Mucosa of stomach (tissue), 1 donor: ENCODE measurements at regions not wholly inside any gene's neighbourhood (a gene's known extent, or its start where the extent isn't known, plus 50 kb on each side); places are given as distances from the start of the nearest gene placed in this dataset.

Experiments used
- H3K27me3 ChIP-seq: one replicate; pipeline ENCODE4 v1.7.0; 2013; ENCODE audit warnings: mild to moderate bottlenecking, low read length; ENCODE audit not compliant: control insufficient read depth, insufficient read depth
- H3K36me3 ChIP-seq: one replicate; pipeline ENCODE4 v1.7.0; 2013; ENCODE audit warnings: low read length; ENCODE audit not compliant: control insufficient read depth, insufficient read depth
- H3K4me1 ChIP-seq: one replicate; pipeline ENCODE4 v1.7.0; 2013; ENCODE audit warnings: mild to moderate bottlenecking, low read length; ENCODE audit not compliant: control insufficient read depth, insufficient read depth
- H3K4me3 ChIP-seq: one replicate; pipeline ENCODE4 v1.7.0; 2013; ENCODE audit warnings: low read length
- H3K9ac ChIP-seq: one replicate; pipeline ENCODE4 v1.7.0; 2013; ENCODE audit warnings: mild to moderate bottlenecking, low read length, moderate library complexity
- H3K9me3 ChIP-seq: one replicate; pipeline ENCODE4 v1.7.0; 2013; ENCODE audit warnings: mild to moderate bottlenecking, low read length, moderate library complexity; ENCODE audit not compliant: control insufficient read depth
- donor health status: Pancreatic carcinoma.

DNA sequence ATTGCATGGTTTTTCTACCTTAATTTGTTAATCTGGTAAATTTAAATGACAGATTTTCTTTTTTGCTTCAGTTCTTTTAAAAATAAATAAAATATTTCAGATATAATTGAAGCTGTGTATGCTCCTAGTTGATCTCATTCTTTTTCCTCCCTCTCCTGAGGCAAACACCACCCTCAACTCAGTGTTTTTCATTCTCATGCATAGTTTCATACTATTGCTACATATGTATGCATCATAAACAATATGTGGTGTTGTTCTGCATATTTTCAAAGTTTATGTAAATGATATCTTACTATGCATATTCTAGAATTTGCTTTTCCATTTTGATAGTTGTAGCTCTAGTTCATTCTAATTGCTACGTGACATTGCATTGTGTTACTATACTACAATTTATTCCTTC, 257.2 kb upstream of the POU3F1 start:
- Histone ChIP-seq H3K27me3 (peaks cover 6% of the 10 kb centered on the region), H3K9me3 (no peaks in the 10 kb centered on the region), H3K9ac (no peak overlapping the region), H3K4me1 (no peaks in the 10 kb centered on the region), H3K4me3 (no peak overlapping the region), H3K36me3 (no peaks in the 10 kb centered on the region)

GRCh38 chr1:38301040-38301439, 254.4 kb upstream of the POU3F1 start:
- no peaks in the 10 kb centered on the region for H3K4me1 ChIP-seq
- H3K27me3 ChIP-seq, result peaks cover 13% of the 10 kb centered on the region
- H3K9ac ChIP-seq, result no peak overlapping the region
- no peaks in the 10 kb centered on the region for H3K36me3 ChIP-seq
- no peaks in the 10 kb centered on the region for H3K9me3 ChIP-seq
- no peak overlapping the region for H3K4me3 ChIP-seq

DNA sequence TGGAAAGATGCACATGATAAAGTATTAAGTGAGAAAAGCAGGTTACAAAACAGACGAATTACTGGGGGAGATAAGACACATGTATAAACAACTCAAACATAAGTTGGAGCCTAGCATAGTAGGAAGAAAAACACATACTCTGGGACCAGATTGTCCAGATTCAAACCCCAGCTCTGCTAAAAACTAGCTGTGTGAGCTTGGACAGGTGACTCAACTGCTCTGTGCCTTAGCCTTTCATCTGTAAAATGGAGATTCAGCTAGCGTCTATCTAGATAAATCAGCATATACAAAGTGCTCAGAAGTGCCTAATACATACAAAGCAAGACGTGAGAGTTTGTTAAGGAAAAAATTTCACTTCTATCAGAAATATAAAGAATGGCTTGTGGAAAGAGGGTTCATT, 254.0 kb upstream of the POU3F1 start:
- peaks cover 13% of the 10 kb centered on the region for H3K27me3 ChIP-seq
- H3K9ac ChIP-seq, result no peak overlapping the region
- no peak overlapping the region for H3K4me3 ChIP-seq
- no peaks in the 10 kb centered on the region for H3K9me3 ChIP-seq
- no peaks in the 10 kb centered on the region for H3K36me3 ChIP-seq
- H3K4me1 ChIP-seq, result no peaks in the 10 kb centered on the region

DNA sequence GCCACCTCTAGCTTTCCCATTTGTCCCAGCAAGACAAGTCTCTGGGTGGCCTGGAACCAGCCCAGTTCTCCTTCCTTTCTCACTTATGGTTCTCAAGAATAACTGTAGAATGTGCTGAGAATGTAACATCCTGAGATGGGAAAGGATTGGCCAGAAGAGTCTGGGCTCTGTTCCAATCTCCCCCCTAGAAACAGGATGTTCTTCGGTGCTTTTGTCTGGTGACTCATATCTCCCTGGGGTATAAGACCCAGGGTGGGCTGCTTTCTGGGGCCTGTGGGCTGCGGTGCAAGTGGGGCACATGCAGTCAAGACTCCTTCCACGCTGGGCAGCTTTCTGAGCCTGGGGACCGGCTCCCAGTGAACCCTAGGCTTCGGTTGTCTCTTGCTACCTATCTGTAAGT, 251.2 kb upstream of the POU3F1 start:
- no peak overlapping the region for H3K9ac ChIP-seq
- H3K36me3 ChIP-seq, result no peaks in the 10 kb centered on the region
- no peaks in the 10 kb centered on the region for H3K4me1 ChIP-seq
- H3K4me3 ChIP-seq, result no peak overlapping the region
- no peaks in the 10 kb centered on the region for H3K9me3 ChIP-seq
- peaks cover 20% of the 10 kb centered on the region for H3K27me3 ChIP-seq

- no peaks in the 10 kb centered on the region for H3K9me3 ChIP-seq
- no peaks in the 10 kb centered on the region for H3K36me3 ChIP-seq
- H3K4me3 ChIP-seq, result no peak overlapping the region
- no peak overlapping the region for H3K9ac ChIP-seq
- H3K4me1 ChIP-seq, result no peaks in the 10 kb centered on the region
- peaks cover 26% of the 10 kb centered on the region for H3K27me3 ChIP-seq
Measured at GRCh38 chr1:38297246-38297645, 250.7 kb upstream of the POU3F1 start.

DNA sequence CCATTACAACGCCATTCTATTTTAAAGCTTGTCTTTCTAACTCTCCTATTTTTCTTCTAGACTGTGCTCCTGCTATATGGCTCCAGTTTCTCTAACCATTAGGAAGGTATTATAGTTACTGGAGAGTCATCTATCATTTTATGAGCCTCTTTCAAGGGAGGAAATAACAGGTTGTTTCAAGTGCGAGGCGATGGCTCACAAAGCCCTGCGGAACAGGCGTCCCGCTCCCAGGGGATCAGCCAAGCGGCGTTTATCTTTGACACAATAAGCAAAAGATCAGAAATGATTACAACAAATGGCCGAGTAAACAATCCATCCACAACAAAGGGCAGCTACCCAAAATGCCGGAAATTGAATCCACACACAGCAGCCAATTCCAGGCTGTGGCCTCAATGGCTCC, 249.5 kb upstream of the POU3F1 start:
- Histone ChIP-seq H3K9ac (no peak overlapping the region), H3K4me1 (no peaks in the 10 kb centered on the region), H3K9me3 (no peaks in the 10 kb centered on the region), H3K36me3 (no peaks in the 10 kb centered on the region), H3K4me3 (no peak overlapping the region), H3K27me3 (peaks cover 30% of the 10 kb centered on the region)

DNA sequence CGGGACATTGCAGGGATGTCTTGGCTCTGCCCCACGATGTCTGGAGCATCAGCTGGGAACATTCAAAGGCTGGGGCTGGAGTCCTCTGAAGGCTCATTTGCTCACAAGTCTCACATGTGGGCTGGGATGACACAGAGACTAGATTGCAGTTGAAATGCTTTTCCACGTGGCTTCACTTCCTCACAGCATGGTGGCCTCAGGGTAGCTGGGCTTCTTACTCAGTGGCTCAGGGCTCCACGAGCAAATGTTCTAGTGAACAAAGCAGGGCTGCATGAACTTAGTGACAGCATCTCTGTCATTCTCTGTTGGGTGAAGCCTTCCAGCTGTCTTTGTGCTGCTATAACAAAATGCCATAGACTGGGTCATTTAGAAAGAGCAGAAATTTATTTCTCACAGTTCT, 247.0 kb upstream of the POU3F1 start:
- H3K9ac ChIP-seq, result no peak overlapping the region
- H3K4me3 ChIP-seq, result no peak overlapping the region
- H3K36me3 ChIP-seq, result no peaks in the 10 kb centered on the region
- no peaks in the 10 kb centered on the region for H3K4me1 ChIP-seq
- H3K9me3 ChIP-seq, result no peaks in the 10 kb centered on the region
- H3K27me3 ChIP-seq, result peaks cover 27% of the 10 kb centered on the region

DNA sequence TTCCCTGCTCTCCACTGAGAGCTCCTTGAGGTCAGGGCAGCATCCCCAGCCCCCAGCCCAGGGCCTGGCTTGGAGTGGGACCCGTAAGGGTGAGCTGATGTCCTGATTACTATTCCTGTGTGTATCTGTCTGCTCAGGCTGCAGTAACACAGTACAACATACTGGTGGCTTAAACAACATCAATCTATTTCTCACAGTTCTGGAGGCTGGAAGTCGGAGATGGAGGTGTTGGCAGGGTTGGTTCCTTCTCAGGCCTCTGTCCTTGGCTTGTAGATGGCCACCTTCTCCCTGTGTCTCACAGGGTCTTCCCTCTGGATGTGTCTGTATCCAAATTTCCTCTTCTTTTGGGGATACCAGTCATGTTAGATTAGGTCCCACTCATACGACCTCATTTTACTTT, 246.4 kb upstream of the POU3F1 start:
- Histone ChIP-seq H3K9ac (no peak overlapping the region), H3K36me3 (no peaks in the 10 kb centered on the region), H3K9me3 (no peaks in the 10 kb centered on the region), H3K4me1 (no peaks in the 10 kb centered on the region), H3K4me3 (no peak overlapping the region), H3K27me3 (peaks cover 27% of the 10 kb centered on the region)

GRCh38 chr1:38291906-38292521, 245.4 kb upstream of the POU3F1 start:
- Histone ChIP-seq H3K27me3 (peaks cover 27% of the 10 kb centered on the region), H3K4me1 (no peaks in the 10 kb centered on the region), H3K9ac (no peak overlapping the region), H3K9me3 (no peaks in the 10 kb centered on the region), H3K4me3 (no peak overlapping the region), H3K36me3 (no peaks in the 10 kb centered on the region)

DNA sequence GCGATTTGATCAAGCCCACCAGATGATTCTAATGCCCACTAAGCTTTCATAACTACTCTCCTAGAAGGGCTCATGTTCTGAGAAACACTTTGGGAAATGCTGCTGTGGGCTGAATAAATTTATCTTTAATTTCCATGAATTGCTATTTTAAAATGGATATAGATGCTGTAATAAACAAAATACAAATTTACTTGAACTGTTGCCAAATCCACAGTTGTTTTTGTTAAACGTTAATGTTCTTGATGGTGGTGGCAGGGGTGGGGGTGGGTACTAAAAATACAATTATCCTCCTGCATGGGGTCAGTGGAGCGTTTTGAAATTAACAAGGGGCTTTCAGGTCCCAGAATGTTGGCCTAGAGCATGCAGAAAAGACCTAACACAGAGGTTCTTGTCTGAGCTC, 244.7 kb upstream of the POU3F1 start:
- Histone ChIP-seq H3K36me3 (no peaks in the 10 kb centered on the region), H3K4me1 (no peaks in the 10 kb centered on the region), H3K27me3 (peaks cover 22% of the 10 kb centered on the region), H3K9ac (no peak overlapping the region), H3K4me3 (no peak overlapping the region), H3K9me3 (no peaks in the 10 kb centered on the region)

- Histone ChIP-seq H3K4me1 (no peaks in the 10 kb centered on the region), H3K4me3 (no peak overlapping the region), H3K36me3 (no peaks in the 10 kb centered on the region), H3K27me3 (peaks cover 21% of the 10 kb centered on the region), H3K9me3 (no peaks in the 10 kb centered on the region), H3K9ac (no peak overlapping the region)
Measured at GRCh38 chr1:38289034-38289433, 242.4 kb upstream of the POU3F1 start.

DNA sequence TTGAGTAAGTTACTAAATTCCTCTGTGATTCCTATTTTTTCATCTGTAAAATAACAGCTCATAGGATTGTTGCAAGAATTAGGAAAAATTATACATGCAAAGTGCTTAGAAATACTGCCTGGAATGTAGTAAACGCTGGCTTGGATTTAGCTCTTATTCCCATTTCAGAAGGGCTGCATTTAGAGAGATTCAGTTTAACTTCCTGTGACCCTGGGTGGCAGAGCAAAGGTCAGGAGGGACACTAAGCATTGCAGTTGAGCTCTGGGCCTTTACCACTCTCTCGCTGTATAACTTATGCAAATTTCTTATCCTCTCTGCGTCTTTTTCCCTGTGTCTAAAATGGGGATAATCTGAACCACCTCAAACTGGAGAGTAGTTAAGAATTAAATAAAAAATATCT, 241.0 kb upstream of the POU3F1 start:
- peaks cover 10% of the 10 kb centered on the region for H3K27me3 ChIP-seq
- H3K9me3 ChIP-seq, result no peaks in the 10 kb centered on the region
- H3K4me3 ChIP-seq, result no peak overlapping the region
- H3K9ac ChIP-seq, result no peak overlapping the region
- no peaks in the 10 kb centered on the region for H3K36me3 ChIP-seq
- no peaks in the 10 kb centered on the region for H3K4me1 ChIP-seq

DNA sequence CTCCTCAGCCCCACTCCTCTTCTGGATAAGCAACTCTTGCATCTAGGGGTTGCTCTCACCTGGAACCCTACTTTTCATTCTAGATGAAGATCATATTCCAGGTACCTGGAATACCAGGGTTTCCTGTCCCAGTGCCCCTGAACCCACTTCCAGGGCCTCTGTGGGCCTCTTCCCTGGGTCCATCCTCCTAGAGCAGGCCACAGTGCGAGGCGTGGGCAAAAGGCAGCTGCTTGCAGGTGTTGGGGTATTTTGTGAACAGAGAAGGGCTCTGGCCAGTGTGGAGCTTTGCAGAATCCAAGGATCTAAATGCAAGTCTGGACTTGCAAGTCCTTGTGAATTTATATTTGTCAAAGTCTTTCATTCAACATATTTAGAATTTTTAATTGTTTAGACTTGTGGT, 240.4 kb upstream of the POU3F1 start:
- Histone ChIP-seq H3K9me3 (no peaks in the 10 kb centered on the region), H3K4me3 (no peak overlapping the region), H3K36me3 (no peaks in the 10 kb centered on the region), H3K9ac (no peak overlapping the region), H3K27me3 (peaks cover 7% of the 10 kb centered on the region), H3K4me1 (no peaks in the 10 kb centered on the region)
